H1 (cell line): ENCODE measurements at regions not wholly inside any gene's neighbourhood (a gene's known extent, or its start where the extent isn't known, plus 50 kb on each side); places are given as distances from the start of the nearest gene placed in this dataset.

Experiments used
- CTCF ChIA-PET: fragments of 300-600 bp; sonication (Branson Sonifier 250); formaldehyde crosslinking; loops from one replicate; lab custom pipeline; 2021; ENCODE audit not compliant: partially characterized antibody; lab: Charles Lee
- POLR2A ChIA-PET: fragments of 300-600 bp; sonication (Branson Sonifier 250); formaldehyde crosslinking; loops from one replicate; lab custom pipeline; 2021; ENCODE audit warnings: inconsistent platforms; ENCODE audit not compliant: partially characterized antibody; lab: Charles Lee
- DNase-seq, 2 experiments: peaks; one replicate each; pipeline versions ENCODE4 v3.0.0 to v3.0.0-alpha.2; 2010 to 2022; ENCODE audit warnings: low spot score in 2 of 2, low read depth in 1 of 2, mixed read lengths in 1 of 2
- FAIRE-seq: peaks from 2 replicates; lab custom pipeline; 2011; peaks lifted over from hg19 to GRCh38; lab: Jason Lieb, UNC
- H2AFZ ChIP-seq: 2 replicates; pipeline ENCODE4 v1.8.1; 2012; ENCODE audit warnings: low read length, inconsistent platforms
- H2AK5ac ChIP-seq: 2 replicates; pipeline ENCODE4 v1.6.1; 2013; ENCODE audit warnings: low read depth, low read length
- H2BK120ac ChIP-seq: replicated peaks from 2 replicates; pipeline ENCODE3; 2013; ENCODE audit warnings: low read depth, low read length, inconsistent platforms
- H2BK12ac ChIP-seq: 2 replicates; pipeline ENCODE4 v1.6.1; 2013; ENCODE audit warnings: low read depth, low read length
- H2BK15ac ChIP-seq: 2 replicates; pipeline ENCODE4 v1.6.1; 2013; ENCODE audit warnings: low read length
- H2BK20ac ChIP-seq: 2 replicates; pipeline ENCODE4 v1.6.1; 2013; ENCODE audit warnings: low read length
- H2BK5ac ChIP-seq: 2 replicates; pipeline ENCODE4 v1.6.1; 2013; ENCODE audit warnings: low read depth, low read length
- H3K14ac ChIP-seq: 2 replicates; pipeline ENCODE4 v1.6.1; 2013; ENCODE audit warnings: inconsistent platforms; ENCODE audit not compliant: insufficient read length
- H3K18ac ChIP-seq: 2 replicates; pipeline ENCODE4 v1.6.1; 2013; ENCODE audit warnings: low read length; ENCODE audit errors: extremely low read depth
- H3K23ac ChIP-seq: 2 replicates; pipeline ENCODE4 v1.6.1; 2013; ENCODE audit warnings: inconsistent platforms; ENCODE audit not compliant: insufficient read length
- H3K23me2 ChIP-seq: 2 replicates; pipeline ENCODE4 v1.6.1; 2013; ENCODE audit warnings: low read depth, low read length
- H3K27ac ChIP-seq: 2 replicates; pipeline ENCODE4 v1.6.1; 2011; ENCODE audit warnings: low read depth, low read length, inconsistent platforms
- H3K27me3 ChIP-seq, 4 experiments: replicated peaks in 1 of 4; 1 replicate in 1 of 4; 2 replicates in 3 of 4; pipeline versions ENCODE4 v1.6.1 to v1.8.1; 2011 to 2013; ENCODE audit warnings: low read length in 3 of 4, mild to moderate bottlenecking in 3 of 4, inconsistent platforms in 2 of 4, mixed read lengths in 2 of 4, moderate library complexity in 1 of 4; ENCODE audit not compliant: control insufficient read depth in 3 of 4, insufficient read depth in 3 of 4; ENCODE audit errors: extremely low read depth in 1 of 4
- H3K36me3 ChIP-seq, 4 experiments: 2 replicates each; pipeline versions ENCODE4 v1.6.1 to v1.8.1; 2011 to 2013; ENCODE audit warnings: mild to moderate bottlenecking in 4 of 4, low read length in 3 of 4, moderate library complexity in 2 of 4, control low read depth in 1 of 4, inconsistent platforms in 1 of 4; ENCODE audit not compliant: insufficient read depth in 4 of 4, control insufficient read depth in 2 of 4
- H3K4ac ChIP-seq: replicated peaks from 2 replicates; pipeline ENCODE3; 2013; ENCODE audit warnings: low read length, low read depth, mixed read lengths, inconsistent platforms; ENCODE audit not compliant: insufficient read length
- H3K4me1 ChIP-seq, 4 experiments: replicated peaks in 1 of 4; 1 replicate in 1 of 4; 2 replicates in 3 of 4; pipeline versions ENCODE4 v1.6.1 to v1.8.1; 2011 to 2013; ENCODE audit warnings: low read length in 3 of 4, inconsistent platforms in 2 of 4, mixed read lengths in 1 of 4; ENCODE audit not compliant: insufficient read depth in 4 of 4, control insufficient read depth in 3 of 4
- H3K4me2 ChIP-seq, 2 experiments: 2 replicates each; pipeline versions ENCODE4 v1.6.1 to v1.8.1; 2011 to 2013; ENCODE audit warnings: low read depth in 2 of 2, low read length in 2 of 2, control low read depth in 1 of 2, inconsistent platforms in 1 of 2, mild to moderate bottlenecking in 1 of 2; ENCODE audit not compliant: insufficient read depth in 1 of 2
- H3K4me3 ChIP-seq, 4 experiments: fragments of 200-600, 300-600 bp in 1 of 4; sonication (generic), shearing (Covaris generic), sonication (Bioruptor Twin) in 1 of 4; 2 replicates each; pipeline versions ENCODE4 v1.5.1 to v1.8.1; 2011 to 2016; ENCODE audit warnings: low read length in 4 of 4, low read depth in 3 of 4, control low read depth in 2 of 4, inconsistent platforms in 2 of 4, mild to moderate bottlenecking in 2 of 4, mixed read lengths in 1 of 4, moderate library complexity in 1 of 4; ENCODE audit not compliant: insufficient read depth in 2 of 4; ENCODE audit errors: extremely low read depth in 1 of 4
- H3K56ac ChIP-seq: replicated peaks from 2 replicates; pipeline ENCODE3; 2013; ENCODE audit warnings: low read depth, mild to moderate bottlenecking, mixed read lengths, low read length, inconsistent platforms; ENCODE audit not compliant: insufficient read length
- H3K79me1 ChIP-seq: 2 replicates; pipeline ENCODE4 v1.6.1; 2013; ENCODE audit warnings: low read depth, low read length, control low read depth
- H3K79me2 ChIP-seq, 2 experiments: 2 replicates each; pipeline versions ENCODE4 v1.6.1 to v1.8.1; 2012 to 2013; ENCODE audit warnings: low read length in 2 of 2, mild to moderate bottlenecking in 2 of 2, inconsistent platforms in 1 of 2; ENCODE audit not compliant: insufficient read depth in 2 of 2, control insufficient read depth in 1 of 2
- H3K9ac ChIP-seq, 4 experiments: replicated peaks in 1 of 4; 1 replicate in 1 of 4; 2 replicates in 3 of 4; pipeline versions ENCODE4 v1.6.1 to v1.8.1; 2011 to 2013; ENCODE audit warnings: low read depth in 3 of 4, low read length in 3 of 4, control low read depth in 2 of 4, mild to moderate bottlenecking in 2 of 4, moderate library complexity in 2 of 4, inconsistent platforms in 1 of 4; ENCODE audit errors: extremely low read depth in 1 of 4
- H3K9me3 ChIP-seq, 2 experiments: 2 replicates each; pipeline versions ENCODE4 v1.6.1 to v1.8.1; 2012 to 2013; ENCODE audit warnings: mild to moderate bottlenecking in 2 of 2, moderate library complexity in 2 of 2, control low read depth in 1 of 2, inconsistent platforms in 1 of 2, low read depth in 1 of 2, low read length in 1 of 2, mixed read lengths in 1 of 2; ENCODE audit not compliant: insufficient read depth in 2 of 2
- H4K20me1 ChIP-seq, 2 experiments: replicated peaks in 1 of 2; 2 replicates each; pipeline versions ENCODE3 to v1.8.1; 2011 to 2013; ENCODE audit warnings: inconsistent platforms in 2 of 2, low read length in 2 of 2, mild to moderate bottlenecking in 1 of 2; ENCODE audit not compliant: insufficient read depth in 2 of 2, control insufficient read depth in 1 of 2
- H4K5ac ChIP-seq: 2 replicates; pipeline ENCODE4 v1.6.1; 2013; ENCODE audit warnings: low read length, low read depth, mixed read lengths, inconsistent platforms; ENCODE audit not compliant: insufficient read length
- H4K8ac ChIP-seq: 2 replicates; pipeline ENCODE4 v1.8.0; 2013; ENCODE audit warnings: mild to moderate bottlenecking, moderate library complexity, low read length, inconsistent platforms; ENCODE audit not compliant: insufficient read depth; ENCODE audit errors: extremely low read depth
- H4K91ac ChIP-seq: replicated peaks from 2 replicates; pipeline ENCODE3; 2013; ENCODE audit warnings: low read length, mixed read lengths, inconsistent platforms; ENCODE audit not compliant: insufficient read length
- CHD2 ChIP-seq: IDR thresholded peaks from 2 replicates; pipeline ENCODE4 v1.6.1; 2012; ENCODE audit warnings: low read length, improper control_type of control experiment
- SRF ChIP-seq: IDR thresholded peaks from 2 replicates; pipeline ENCODE4 v1.6.1; 2011; ENCODE audit warnings: mild to moderate bottlenecking, low read depth, low read length, moderate library complexity
- ZNF274 ChIP-seq: IDR thresholded peaks from 2 replicates; pipeline ENCODE4 v1.7.0; 2012; ENCODE audit warnings: low read length, borderline replicate concordance; ENCODE audit errors: extremely low read depth
- WGBS, 2 experiments: shearing (Covaris generic) in 1 of 2; methylation state at CpG; one replicate each; pipeline versions ENCODE4 v1.1.6 to v1.1.7; 2013 to 2015; ENCODE audit warnings: low lambda C conversion rate in 2 of 2, mixed read lengths in 2 of 2, inconsistent platforms in 1 of 2, low coverage in 1 of 2, missing lambda C conversion rate in 1 of 2; ENCODE audit not compliant: insufficient replicate concordance in 2 of 2, insufficient coverage in 1 of 2, insufficient read length in 1 of 2; ENCODE audit errors: extremely low coverage in 1 of 2, missing lambda C conversion rate in 1 of 2; 5-methylcytosine and 5-hydroxymethylcytosine counted together

GRCh38 chr14:49057838-49058510, 528.2 kb downstream of the RPS29 start:
- FAIRE-seq = no peak
- CTCF ChIA-PET = no interaction called here
- TF ChIP-seq SRF (no peak), ZNF274 (no peak), CHD2 (no peak)

More at GRCh38 chr14:49057838-49058510, 528.2 kb downstream of the RPS29 start:
- Histone ChIP-seq H3K56ac (no peak overlapping the region), H3K27me3 (no peaks in the 10 kb centered on the region), H3K4me2 (no peak overlapping the region), H4K91ac (no peak overlapping the region), H3K9me3 (no peaks in the 10 kb centered on the region), H4K20me1 (no peaks in the 10 kb centered on the region), H2BK20ac (no peak overlapping the region), H2BK12ac (no peak overlapping the region), H2AFZ (no peak overlapping the region), H3K4ac (no peak overlapping the region), H2AK5ac (no peak overlapping the region), H3K9ac (no peak overlapping the region), H3K23ac (no peak overlapping the region), H2BK5ac (no peak overlapping the region), H3K14ac (no peak overlapping the region), H2BK15ac (no peak overlapping the region), H3K27ac (no peak overlapping the region), H4K5ac (no peak overlapping the region), H3K23me2 (no peaks in the 10 kb centered on the region), H3K79me2 (no peaks in the 10 kb centered on the region), H2BK120ac (no peak overlapping the region), H4K8ac (no peak overlapping the region), H3K18ac (no peak overlapping the region), H3K36me3 (no peaks in the 10 kb centered on the region), H3K4me1 (no peaks in the 10 kb centered on the region), H3K79me1 (no peaks in the 10 kb centered on the region), H3K4me3 (no peak overlapping the region)
- DNase-seq = no peak
- 89% methylated on average over 1 of the region's 1 CpG; no CpG with 5 or more reads in 1 of the 2 experiments for WGBS, 2 experiments
- POLR2A ChIA-PET = no interaction called here
